ENCODE measurements at regions not wholly inside any gene's neighbourhood (a gene's known extent, or its start where the extent isn't known, plus 50 kb on each side); places are given as distances from the start of the nearest gene placed in this dataset.

DNA sequence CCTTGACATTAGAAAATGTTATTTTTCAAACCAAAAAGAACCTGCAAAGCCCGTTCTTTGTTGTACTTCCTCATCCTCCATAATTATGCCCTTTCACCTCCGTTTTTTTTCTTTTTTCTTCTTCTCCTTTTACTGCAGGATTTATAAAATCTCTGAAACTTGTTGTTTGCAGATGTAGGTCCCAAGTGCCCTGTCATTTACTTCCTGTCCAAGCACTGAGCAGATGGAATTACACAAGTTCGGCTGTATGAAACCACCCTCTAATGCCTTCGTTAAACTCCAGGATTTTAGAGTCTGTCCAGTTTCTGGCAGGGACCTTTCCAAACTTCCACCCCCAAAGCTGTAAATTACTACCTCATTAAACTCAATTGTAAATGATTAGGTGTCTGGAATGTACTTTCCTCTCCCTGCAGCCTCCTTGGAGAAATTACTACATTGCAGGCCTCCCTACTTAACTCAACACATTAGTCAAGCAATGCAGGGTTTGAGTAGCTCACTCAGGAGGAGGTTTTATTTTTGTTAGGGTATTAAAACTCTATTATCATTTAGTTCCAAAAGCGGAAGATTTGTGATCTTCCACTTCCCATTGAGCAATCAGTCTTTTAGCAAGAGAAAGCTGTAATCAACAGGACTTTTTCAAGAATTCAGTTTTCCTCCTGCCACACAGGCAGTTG lies 125.6 kb upstream of the LPAR1 start (continued):
- TF ChIP-seq, protein P1, sequence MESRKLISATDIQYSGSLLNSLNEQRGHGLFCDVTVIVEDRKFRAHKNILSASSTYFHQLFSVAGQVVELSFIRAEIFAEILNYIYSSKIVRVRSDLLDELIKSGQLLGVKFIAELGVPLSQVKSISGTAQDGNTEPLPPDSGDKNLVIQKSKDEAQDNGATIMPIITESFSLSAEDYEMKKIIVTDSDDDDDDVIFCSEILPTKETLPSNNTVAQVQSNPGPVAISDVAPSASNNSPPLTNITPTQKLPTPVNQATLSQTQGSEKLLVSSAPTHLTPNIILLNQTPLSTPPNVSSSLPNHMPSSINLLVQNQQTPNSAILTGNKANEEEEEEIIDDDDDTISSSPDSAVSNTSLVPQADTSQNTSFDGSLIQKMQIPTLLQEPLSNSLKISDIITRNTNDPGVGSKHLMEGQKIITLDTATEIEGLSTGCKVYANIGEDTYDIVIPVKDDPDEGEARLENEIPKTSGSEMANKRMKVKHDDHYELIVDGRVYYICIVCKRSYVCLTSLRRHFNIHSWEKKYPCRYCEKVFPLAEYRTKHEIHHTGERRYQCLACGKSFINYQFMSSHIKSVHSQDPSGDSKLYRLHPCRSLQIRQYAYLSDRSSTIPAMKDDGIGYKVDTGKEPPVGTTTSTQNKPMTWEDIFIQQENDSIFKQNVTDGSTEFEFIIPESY (IDR thresholded peaks at IDR 0.05; ENCODE audit: extremely low read depth, insufficient replicate concordance, low read length): no peak
- TF ChIP-seq CEBPB (IDR thresholded peaks at IDR 0.05; ENCODE audit: low read depth) (no peak), CBX3 (IDR thresholded peaks at IDR 0.05; ENCODE audit: low read depth) (no peak), SRF (IDR thresholded peaks at IDR 0.05; ENCODE audit: low read depth) (no peak), YY1 (IDR thresholded peaks at IDR 0.05; ENCODE audit: extremely low read depth, insufficient replicate concordance, low read depth, low read length) (no peak), FOSL1 (IDR thresholded peaks at IDR 0.05; ENCODE audit: low read depth) (no peak), POLR2A (IDR thresholded peaks at IDR 0.05; ENCODE audit: borderline replicate concordance, extremely low read depth, insufficient read depth, insufficient read length) (no peak), SIN3A (IDR thresholded peaks at IDR 0.05; ENCODE audit: low read depth) (no peak), EZH2phosphoT487 (IDR thresholded peaks at IDR 0.05; ENCODE audit: borderline replicate concordance) (no peak)
- TF ChIP-seq, protein P2, sequence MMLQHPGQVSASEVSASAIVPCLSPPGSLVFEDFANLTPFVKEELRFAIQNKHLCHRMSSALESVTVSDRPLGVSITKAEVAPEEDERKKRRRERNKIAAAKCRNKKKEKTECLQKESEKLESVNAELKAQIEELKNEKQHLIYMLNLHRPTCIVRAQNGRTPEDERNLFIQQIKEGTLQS (IDR thresholded peaks at IDR 0.05): no peak

DNA sequence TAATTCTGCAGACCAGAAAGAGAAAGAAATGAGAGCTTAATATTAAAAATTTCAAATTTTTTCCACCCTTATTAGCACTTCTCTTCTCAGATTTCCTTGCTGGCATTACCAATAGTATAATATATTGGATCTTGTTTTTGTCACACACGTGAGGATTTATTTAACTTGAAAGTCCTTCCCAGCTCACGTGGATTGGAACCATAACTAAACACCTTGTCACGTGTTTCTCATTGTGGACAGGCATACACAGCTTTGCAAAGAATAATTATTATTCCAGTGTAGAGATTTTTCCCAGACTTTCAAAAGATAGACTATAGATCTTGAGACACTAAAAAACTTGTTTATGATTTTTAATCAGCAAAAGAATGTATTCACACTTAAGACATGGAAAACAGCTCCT lies 123.8 kb upstream of the LPAR1 start:
- no peak for TF ChIP-seq SIN3A (IDR thresholded peaks at IDR 0.05; ENCODE audit: low read depth)
- no peak for TF ChIP-seq CEBPB (IDR thresholded peaks at IDR 0.05; ENCODE audit: low read depth)
- TF ChIP-seq TCF7L2 (IDR thresholded peaks at IDR 0.05; ENCODE audit: borderline replicate concordance, extremely low read depth, insufficient read depth, insufficient read length): no peak
- no peak for TF ChIP-seq SP1 (IDR thresholded peaks at IDR 0.05; ENCODE audit: low read depth)
- TF ChIP-seq ZFX (IDR thresholded peaks at IDR 0.05): no peak
- no peak for TF ChIP-seq ELF1 (IDR thresholded peaks at IDR 0.05; ENCODE audit: borderline replicate concordance, low read depth)
- TF ChIP-seq, protein P3, sequence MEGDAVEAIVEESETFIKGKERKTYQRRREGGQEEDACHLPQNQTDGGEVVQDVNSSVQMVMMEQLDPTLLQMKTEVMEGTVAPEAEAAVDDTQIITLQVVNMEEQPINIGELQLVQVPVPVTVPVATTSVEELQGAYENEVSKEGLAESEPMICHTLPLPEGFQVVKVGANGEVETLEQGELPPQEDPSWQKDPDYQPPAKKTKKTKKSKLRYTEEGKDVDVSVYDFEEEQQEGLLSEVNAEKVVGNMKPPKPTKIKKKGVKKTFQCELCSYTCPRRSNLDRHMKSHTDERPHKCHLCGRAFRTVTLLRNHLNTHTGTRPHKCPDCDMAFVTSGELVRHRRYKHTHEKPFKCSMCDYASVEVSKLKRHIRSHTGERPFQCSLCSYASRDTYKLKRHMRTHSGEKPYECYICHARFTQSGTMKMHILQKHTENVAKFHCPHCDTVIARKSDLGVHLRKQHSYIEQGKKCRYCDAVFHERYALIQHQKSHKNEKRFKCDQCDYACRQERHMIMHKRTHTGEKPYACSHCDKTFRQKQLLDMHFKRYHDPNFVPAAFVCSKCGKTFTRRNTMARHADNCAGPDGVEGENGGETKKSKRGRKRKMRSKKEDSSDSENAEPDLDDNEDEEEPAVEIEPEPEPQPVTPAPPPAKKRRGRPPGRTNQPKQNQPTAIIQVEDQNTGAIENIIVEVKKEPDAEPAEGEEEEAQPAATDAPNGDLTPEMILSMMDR (IDR thresholded peaks at IDR 0.05 in 2 of 3, conservative IDR thresholded peaks at IDR 0.05 in 1 of 3; ENCODE audit: borderline replicate concordance in 1 of 3, insufficient read depth in 1 of 3, low read depth in 2 of 3, low read length in 2 of 3): no peak
- TF ChIP-seq, protein P1 (IDR thresholded peaks at IDR 0.05; ENCODE audit: extremely low read depth, insufficient replicate concordance, low read length): no peak
- TF ChIP-seq EZH2 (IDR thresholded peaks at IDR 0.05): no peak
- no peak for TF ChIP-seq ZNF274 (IDR thresholded peaks at IDR 0.05; ENCODE audit: low read depth, low read length)
- TF ChIP-seq CBX3 (IDR thresholded peaks at IDR 0.05; ENCODE audit: low read depth): no peak
- no peak for TF ChIP-seq EZH2phosphoT487 (IDR thresholded peaks at IDR 0.05; ENCODE audit: borderline replicate concordance)
- Histone ChIP-seq H3K9ac (ENCODE audit: low read length) (no peak overlapping the region), H3K36me3 (ENCODE audit: control insufficient read depth in 1 of 2, insufficient read depth in 2 of 2, low read length in 2 of 2) (no peaks in the 10 kb centered on the region), H3K4me2 (ENCODE audit: low read length) (no peak overlapping the region), H3K4me3 (replicated peaks in 1 of 2; ENCODE audit: low read depth in 1 of 2, low read length in 2 of 2) (no peak overlapping the region), H3K9me2 (ENCODE audit: insufficient read depth) (no peaks in the 10 kb centered on the region), H3K4me1 (ENCODE audit: control insufficient read depth in 1 of 2, insufficient read depth in 2 of 2, low read length in 2 of 2) (no peaks in the 10 kb centered on the region), H4K20me1 (ENCODE audit: insufficient read depth) (no peaks in the 10 kb centered on the region), H2AFZ (ENCODE audit: low read depth, low read length, poor library complexity, severe bottlenecking) (no peak overlapping the region), H3K79me2 (ENCODE audit: insufficient read depth, low read length) (no peaks in the 10 kb centered on the region), H3K9me3 (ENCODE audit: control insufficient read depth in 1 of 2, insufficient read depth in 1 of 2, low read depth in 1 of 2, low read length in 2 of 2) (no peaks in the 10 kb centered on the region), H3K27me3 (ENCODE audit: insufficient read depth, low read length) (no peaks in the 10 kb centered on the region), H3K27ac (ENCODE audit: low read depth, low read length) (no peak overlapping the region)
- DNase-seq (ENCODE audit: low read depth, low spot score): no peak
- ChIA-PET CTCF (no interaction called here), RAD21 (ENCODE audit: low non-redundant PET in 1 of 2, low total read pairs in 2 of 2, uncharacterized antibody in 2 of 2, unreplicated experiment in 2 of 2) (no interaction called here), POLR2A (no interaction called here)
- intact Hi-C loops (cut with micrococcal nuclease): no loop called here
- ATAC-seq: no peak
- BruUV-seq (replicated peaks): no TSS peak

All from HCT116 (cell line).